Gastrocnemius medialis (tissue), 4 donors: ENCODE measurements at regions not wholly inside any gene's neighbourhood (a gene's known extent, or its start where the extent isn't known, plus 50 kb on each side); places are given as distances from the start of the nearest gene placed in this dataset.

Experiments
- ATAC-seq, 2 donors: fragments of 150-250 bp; one replicate each; pipeline ENCODE4 v1.9.1; 2016
- DNase-seq, 2 donors: peaks; one replicate each; pipeline ENCODE4 v3.0.0-alpha.2; 2019
- H3K27ac ChIP-seq, 4 donors: fragments of 200-600 bp; sonication (generic); 1 replicate in 1 of 4; 2 replicates in 3 of 4; pipeline ENCODE4 v1.5.1; 2016 to 2018; ENCODE audit warnings: mild to moderate bottlenecking in 2 of 4, moderate library complexity in 1 of 4
- H3K27me3 ChIP-seq, 3 donors: fragments of 200-600 bp; sonication (generic) in 2 of 3; 1 replicate in 1 of 3; 2 replicates in 2 of 3; pipeline versions ENCODE4 v1.5.1 to v1.6.0; 2016 to 2019; ENCODE audit warnings: mild to moderate bottlenecking in 1 of 3, moderate library complexity in 1 of 3
- H3K36me3 ChIP-seq, 2 donors: fragments of 200-600 bp; sonication (generic) in 1 of 2; one replicate each; pipeline ENCODE4 v1.5.1; 2017 to 2018
- H3K4me1 ChIP-seq, 2 donors: fragments of 200-600 bp; sonication (generic) in 1 of 2; one replicate each; pipeline ENCODE4 v1.5.1; 2016 to 2017; ENCODE audit warnings: mild to moderate bottlenecking in 2 of 2
- H3K4me3 ChIP-seq, 4 donors: fragments of 200-600 bp; sonication (generic) in 3 of 4; 1 replicate in 1 of 4; 2 replicates in 3 of 4; pipeline ENCODE4 v1.5.1; 2016 to 2019; ENCODE audit warnings: mild to moderate bottlenecking in 2 of 4
- H3K9me3 ChIP-seq, 3 donors: fragments of 200-600 bp; sonication (generic) in 2 of 3; 1 replicate in 1 of 3; 2 replicates in 2 of 3; pipeline ENCODE4 v1.5.1; 2016 to 2019
- CTCF ChIP-seq, 5 experiments: fragments of 450-650 bp in 3 of 5; fragments of 200-600 bp in 2 of 5; sonication (generic) in 2 of 5; IDR thresholded peaks in 4 of 5; conservative IDR thresholded peaks in 1 of 5; 1 replicate in 4 of 5; 2 replicates in 1 of 5; pipeline ENCODE4 v1.5.1; 2016 to 2019; ENCODE audit warnings: antibody characterized with exemption in 5 of 5, mild to moderate bottlenecking in 3 of 5, moderate library complexity in 3 of 5
- POLR2A ChIP-seq, 2 donors: fragments of 450-650 bp; IDR thresholded peaks; one replicate each; pipeline ENCODE4 v1.6.1; 2017; ENCODE audit warnings: antibody characterized with exemption in 2 of 2, mild to moderate bottlenecking in 2 of 2, moderate library complexity in 2 of 2
- in situ Hi-C, 4 donors: fragments of 200-750 bp; cut with MboI; loops; one replicate each; pipeline versions ENCODE4 v1.15.0 to v1.8.0; 2017; ENCODE audit warnings: low sequenced_read_pairs in 4 of 4
- intact Hi-C: fragments of 100-400 bp; cut with DNase I; formaldehyde crosslinking; loops from one replicate; pipeline ENCODE4 v1.15.1; 2023; ENCODE audit warnings: low total_unique reads

- H3K4me1 ChIP-seq, result no peaks in the 10 kb centered on the region
- H3K27ac ChIP-seq, result no peak overlapping the region
- TF ChIP-seq CTCF (IDR thresholded peaks at IDR 0.05 in 4 of 5, conservative IDR thresholded peaks at IDR 0.05 in 1 of 5), result no peak
- no peak for TF ChIP-seq POLR2A (IDR thresholded peaks at IDR 0.05)
- intact Hi-C loops (no loop called here), in situ Hi-C loops (no loop called here)
- no peaks in the 10 kb centered on the region for H3K27me3 ChIP-seq
- no peak overlapping the region for H3K4me3 ChIP-seq
- ATAC-seq (no peak), DNase-seq (no peak)
- no peaks in the 10 kb centered on the region for H3K36me3 ChIP-seq
- no peaks in the 10 kb centered on the region for H3K9me3 ChIP-seq
Measured at GRCh38 chr18:4636967-4637366, 181.9 kb upstream of the DLGAP1 start.

DNA sequence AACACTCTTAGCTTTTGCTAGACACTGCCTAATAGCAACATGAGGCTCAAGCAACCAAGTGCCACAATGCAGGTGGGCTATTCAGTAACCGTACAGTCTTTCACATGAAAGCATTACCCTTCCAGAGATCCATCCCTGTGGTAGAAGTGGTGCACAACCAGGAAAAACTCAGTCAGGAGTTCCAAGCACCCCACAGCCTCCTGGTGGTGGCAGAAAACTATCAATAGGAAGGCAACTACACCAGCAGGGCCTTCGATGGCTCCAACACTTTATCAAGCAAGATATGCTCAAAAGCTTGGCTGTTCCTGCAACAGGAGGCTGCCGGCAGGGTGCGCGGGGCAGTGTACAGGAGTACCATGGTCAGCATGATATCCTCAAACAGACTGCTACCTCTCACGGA is 176.1 kb upstream of the DLGAP1 start:
- Histone ChIP-seq H3K27me3 (no peaks in the 10 kb centered on the region), H3K4me3 (no peak overlapping the region), H3K36me3 (no peaks in the 10 kb centered on the region), H3K4me1 (no peaks in the 10 kb centered on the region), H3K9me3 (no peaks in the 10 kb centered on the region), H3K27ac (no peak overlapping the region)
- intact Hi-C loops (no loop called here), in situ Hi-C loops (no loop called here)
- TF ChIP-seq POLR2A (IDR thresholded peaks at IDR 0.05) (no peak), CTCF (IDR thresholded peaks at IDR 0.05 in 4 of 5, conservative IDR thresholded peaks at IDR 0.05 in 1 of 5) (no peak)
- DNase-seq (no peak), ATAC-seq (no peak)

DNA sequence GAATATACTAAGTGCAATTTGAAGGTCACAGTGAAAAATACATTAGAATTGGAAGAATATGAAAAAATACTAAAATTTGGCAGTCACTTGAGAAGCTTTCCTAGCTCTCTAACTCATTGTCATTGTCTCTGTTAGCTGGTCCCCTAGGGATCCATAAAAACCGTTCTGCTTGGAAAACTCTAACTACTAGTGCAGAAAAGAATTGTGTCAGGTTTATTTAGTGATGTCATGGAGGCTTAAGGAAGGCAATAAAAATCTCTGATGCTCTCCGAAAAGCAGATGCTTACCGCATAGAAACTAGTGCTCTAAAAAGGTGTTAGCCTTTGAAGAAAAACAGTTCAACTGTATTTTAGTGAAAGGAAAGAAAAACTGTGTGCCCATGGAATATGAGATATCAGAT is 150.1 kb upstream of the DLGAP1 start:
- intact Hi-C loops, result no loop called here
- H3K9me3 ChIP-seq, result no peaks in the 10 kb centered on the region
- no peaks in the 10 kb centered on the region for H3K36me3 ChIP-seq
- no peak for TF ChIP-seq POLR2A (IDR thresholded peaks at IDR 0.05)
- in situ Hi-C loops, result no loop called here
- DNase-seq, result no peak
- no peak overlapping the region for H3K27ac ChIP-seq
- no peak overlapping the region for H3K4me3 ChIP-seq
- no peaks in the 10 kb centered on the region for H3K27me3 ChIP-seq
- no peaks in the 10 kb centered on the region for H3K4me1 ChIP-seq
- no peak for ATAC-seq

DNA sequence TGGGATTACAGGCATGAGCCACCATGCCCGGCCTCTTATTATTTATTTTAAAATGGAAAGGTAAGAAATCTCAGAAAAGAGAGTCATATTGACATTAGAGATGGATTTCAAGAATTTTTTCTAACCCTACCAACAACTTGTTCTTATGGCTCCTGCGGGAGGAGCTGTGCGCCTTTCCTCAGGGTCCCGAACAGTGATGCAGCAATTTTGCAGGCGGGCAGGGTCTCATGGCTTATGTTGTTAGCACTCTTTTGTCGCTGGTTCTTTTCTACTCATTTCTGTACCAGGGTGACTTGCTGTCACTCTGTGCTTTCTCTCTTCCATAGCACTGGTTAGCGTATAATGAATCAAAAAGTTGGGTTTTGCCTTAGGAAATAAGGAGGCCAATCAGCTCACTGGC is 148.8 kb upstream of the DLGAP1 start:
- no peak for DNase-seq
- H3K9me3 ChIP-seq, result no peaks in the 10 kb centered on the region
- in situ Hi-C loops (no loop called here), intact Hi-C loops (no loop called here)
- H3K27ac ChIP-seq, result no peak overlapping the region
- no peaks in the 10 kb centered on the region for H3K27me3 ChIP-seq
- no peaks in the 10 kb centered on the region for H3K36me3 ChIP-seq
- no peak for ATAC-seq
- no peaks in the 10 kb centered on the region for H3K4me1 ChIP-seq
- TF ChIP-seq POLR2A (IDR thresholded peaks at IDR 0.05) (no peak), CTCF (IDR thresholded peaks at IDR 0.05 in 4 of 5, conservative IDR thresholded peaks at IDR 0.05 in 1 of 5) (no peak)
- H3K4me3 ChIP-seq, result no peak overlapping the region

- in situ Hi-C loops, result no loop called here
- H3K27me3 ChIP-seq, result no peaks in the 10 kb centered on the region
- intact Hi-C loops, result no loop called here
- H3K4me1 ChIP-seq, result no peaks in the 10 kb centered on the region
- H3K27ac ChIP-seq, result no peak overlapping the region
- no peak for TF ChIP-seq CTCF (IDR thresholded peaks at IDR 0.05 in 4 of 5, conservative IDR thresholded peaks at IDR 0.05 in 1 of 5)
- no peak for TF ChIP-seq POLR2A (IDR thresholded peaks at IDR 0.05)
- no peaks in the 10 kb centered on the region for H3K36me3 ChIP-seq
- no peak for DNase-seq
- no peak for ATAC-seq
- H3K4me3 ChIP-seq, result no peak overlapping the region
- H3K9me3 ChIP-seq, result no peaks in the 10 kb centered on the region
Measured at GRCh38 chr18:4599312-4599711, 144.2 kb upstream of the DLGAP1 start.
